GM12892 (cell line): ENCODE measurements at regions not wholly inside any gene's neighbourhood (a gene's known extent, or its start where the extent isn't known, plus 50 kb on each side); places are given as distances from the start of the nearest gene placed in this dataset.

Experiments used
- POLR2A ChIP-seq: IDR thresholded peaks from 2 replicates; pipeline ENCODE4 v1.6.1; 2011; ENCODE audit warnings: low read depth, low read length, control low read depth
- TAF1 ChIP-seq: IDR thresholded peaks from 2 replicates; pipeline ENCODE4 v1.6.1; 2011; ENCODE audit warnings: low read depth, mild to moderate bottlenecking, control low read depth, low read length, borderline replicate concordance

DNA sequence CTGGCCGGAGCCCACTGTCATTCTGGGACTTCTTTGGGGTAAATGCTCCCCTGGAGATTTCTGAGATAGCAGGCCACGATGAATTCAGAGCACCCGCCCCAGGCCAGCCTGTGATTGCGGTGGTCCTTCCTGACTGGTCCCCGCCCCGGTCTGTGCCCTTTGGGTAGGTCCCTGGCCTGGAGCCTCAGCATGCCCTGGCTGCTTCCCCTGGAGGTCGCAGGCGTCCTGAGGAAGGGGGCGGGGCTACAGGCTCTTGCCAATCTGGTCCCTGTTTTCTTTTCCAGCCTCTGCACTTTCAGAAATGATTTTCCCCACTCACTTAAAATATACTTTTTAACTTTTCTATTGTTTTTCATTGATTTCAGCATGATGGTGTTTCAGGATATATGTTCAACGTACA is 250.2 kb upstream of the ATP10A start:
- no peak for TF ChIP-seq POLR2A
- no peak for TF ChIP-seq TAF1
